Lung (tissue), 11 donors: ENCODE measurements at regions not wholly inside any gene's neighbourhood (a gene's known extent, or its start where the extent isn't known, plus 50 kb on each side); places are given as distances from the start of the nearest gene placed in this dataset.

Experiments
- ATAC-seq: fragments of 200-7000 bp; cut with Tn5 transposase; one replicate; pipeline ENCODE4 v1.9.1; 2020; ENCODE audit warnings: moderate number of reproducible peaks; ENCODE audit not compliant: insufficient read depth, low FRiP score
- DNase-seq, 3 donors: peaks; one replicate each; pipeline ENCODE4 v3.0.0-alpha.2; 2013 to 2017
- H3K27ac ChIP-seq, 2 donors: one replicate each; pipeline ENCODE4 v1.5.1; 2013; ENCODE audit warnings: mild to moderate bottlenecking in 2 of 2, moderate library complexity in 2 of 2, control low read depth in 1 of 2, inconsistent platforms in 1 of 2, low read depth in 1 of 2, low read length in 1 of 2
- H3K27me3 ChIP-seq, 3 donors: one replicate each; pipeline ENCODE4 v1.5.1; 2013; ENCODE audit warnings: low read length in 2 of 3; ENCODE audit not compliant: control insufficient read depth in 3 of 3, insufficient read depth in 3 of 3
- H3K36me3 ChIP-seq, 4 donors: one replicate each; pipeline ENCODE4 v1.5.1; 2013; ENCODE audit warnings: low read length in 4 of 4, mild to moderate bottlenecking in 1 of 4, moderate library complexity in 1 of 4; ENCODE audit not compliant: control insufficient read depth in 4 of 4, insufficient read depth in 4 of 4
- H3K4me1 ChIP-seq, 5 donors: one replicate each; pipeline ENCODE4 v1.5.1; 2013; ENCODE audit warnings: low read length in 5 of 5, mild to moderate bottlenecking in 2 of 5, moderate library complexity in 1 of 5; ENCODE audit not compliant: control insufficient read depth in 5 of 5, insufficient read depth in 5 of 5
- H3K4me3 ChIP-seq: one replicate; pipeline ENCODE4 v1.5.1; 2013; ENCODE audit warnings: mild to moderate bottlenecking, control low read depth, moderate library complexity
- H3K9ac ChIP-seq, 2 donors: one replicate each; pipeline ENCODE4 v1.5.1; 2013; ENCODE audit warnings: low read length in 2 of 2, control low read depth in 1 of 2; ENCODE audit not compliant: insufficient read depth in 1 of 2
- H3K9me3 ChIP-seq, 4 donors: one replicate each; pipeline ENCODE4 v1.5.1; 2013; ENCODE audit warnings: low read length in 3 of 4, mild to moderate bottlenecking in 1 of 4, moderate library complexity in 1 of 4; ENCODE audit not compliant: control insufficient read depth in 4 of 4, insufficient read depth in 3 of 4
- CTCF ChIP-seq: IDR thresholded peaks from 2 replicates; pipeline ENCODE4 v1.5.1; 2012; ENCODE audit warnings: mild to moderate bottlenecking; ENCODE audit errors: control extremely low read depth, extremely low read depth
- WGBS, 2 donors: extraction: QIAGEN DNeasy Blood & Tissue Kit; methylation state at CpG; one replicate each; pipeline ENCODE4 v1.1.7; 2013; 5-methylcytosine and 5-hydroxymethylcytosine counted together
- donor health status: control.
- donor health status: control.
- donor health status: Bipolar disorder and iron deficiency.
- donor health status: healthy.
- donor health status: DM: yes; HTN: yes; CAD: no.

DNA sequence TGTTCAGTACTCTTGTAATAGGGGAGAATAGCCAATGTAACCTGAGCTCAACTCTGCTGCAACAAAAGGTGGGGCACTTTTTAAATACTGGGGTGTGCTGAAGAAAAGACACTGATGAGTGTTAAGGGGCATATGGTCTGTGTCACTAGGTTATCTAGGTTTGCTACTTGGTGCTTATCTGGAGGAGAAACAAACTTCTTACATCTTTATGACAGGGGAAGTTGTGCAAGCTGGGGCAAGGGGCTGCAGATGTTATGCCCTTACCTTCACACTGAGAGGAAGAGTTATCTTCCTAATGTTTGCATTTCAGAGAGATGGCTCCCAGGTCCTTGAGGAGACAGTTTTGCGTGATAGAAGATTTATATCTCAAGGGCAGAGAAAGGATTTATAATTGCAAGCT is 90.9 kb upstream of the PKP2 start:
- Histone ChIP-seq H3K36me3 (no peaks in the 10 kb centered on the region), H3K4me3 (no peak overlapping the region), H3K4me1 (no peaks in the 10 kb centered on the region), H3K9ac (no peak overlapping the region), H3K9me3 (peaks cover 0 to 2% (median 0%) of the 10 kb centered on the region in 4 donors), H3K27ac (no peak overlapping the region), H3K27me3 (no peaks in the 10 kb centered on the region)
- no peak for ATAC-seq
- no peak for TF ChIP-seq CTCF
- 51 to 60% methylated on average over 1 of the region's 1 CpG for WGBS, 2 donors
- no peak for DNase-seq

GRCh38 chr12:32983968-32984367 is 87.4 kb upstream of the PKP2 start:
- Histone ChIP-seq H3K9me3 (peaks cover 0 to 2% (median 0%) of the 10 kb centered on the region in 4 donors), H3K4me1 (no peaks in the 10 kb centered on the region), H3K9ac (no peak overlapping the region), H3K27ac (no peak overlapping the region), H3K36me3 (no peaks in the 10 kb centered on the region), H3K4me3 (no peak overlapping the region), H3K27me3 (no peaks in the 10 kb centered on the region)
- 67 to 71% methylated on average over 4 of the region's 4 CpGs for WGBS, 2 donors
- DNase-seq (no peak), ATAC-seq (no peak)
- TF ChIP-seq CTCF: no peak

DNA sequence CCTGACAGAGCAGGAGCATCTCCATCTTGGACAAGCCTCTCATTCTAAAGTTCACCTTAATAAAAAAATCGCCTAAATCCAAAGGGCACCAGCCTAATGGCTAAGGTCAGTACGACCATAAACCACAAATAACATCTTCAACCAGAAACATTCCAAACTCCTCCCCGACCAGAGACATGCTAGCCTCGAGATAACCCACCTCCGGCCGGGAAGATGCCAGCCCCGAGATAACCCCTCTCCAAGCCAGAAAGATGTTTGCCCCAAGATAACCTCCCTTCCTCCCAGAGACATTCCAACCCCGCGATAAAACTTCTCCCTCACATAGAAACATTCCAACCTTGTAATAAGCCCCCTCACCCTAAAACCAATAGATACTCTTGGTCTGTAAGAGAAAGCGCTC is 86.8 kb upstream of the PKP2 start:
- no peak for DNase-seq
- no peak for TF ChIP-seq CTCF
- WGBS, 2 donors: 18 to 38% methylated on average over 10 of the region's 10 CpGs
- H3K27ac ChIP-seq: no peak overlapping the region
- H3K36me3 ChIP-seq: no peaks in the 10 kb centered on the region
- no peaks in the 10 kb centered on the region for H3K27me3 ChIP-seq
- no peak overlapping the region for H3K9ac ChIP-seq
- no peak for ATAC-seq
- no peaks in the 10 kb centered on the region for H3K4me1 ChIP-seq
- no peak overlapping the region for H3K4me3 ChIP-seq
- H3K9me3 ChIP-seq: peaks cover 0 to 2% (median 0%) of the 10 kb centered on the region in 4 donors

- no peak for TF ChIP-seq CTCF
- H3K27me3 ChIP-seq: no peaks in the 10 kb centered on the region
- no peaks in the 10 kb centered on the region for H3K36me3 ChIP-seq
- no peak for DNase-seq
- peaks cover 0 to 2% (median 0%) of the 10 kb centered on the region in 4 donors for H3K9me3 ChIP-seq
- H3K27ac ChIP-seq: no peak overlapping the region
- WGBS, 2 donors: 65 to 75% methylated on average over 4 of the region's 4 CpGs
- H3K9ac ChIP-seq: no peak overlapping the region
- H3K4me3 ChIP-seq: no peak overlapping the region
- no peak for ATAC-seq
- H3K4me1 ChIP-seq: no peaks in the 10 kb centered on the region
These were observed 84.6 kb upstream of the PKP2 start for GRCh38 chr12:32981139-32981538.
